H54 (cell line): ENCODE measurements at regions not wholly inside any gene's neighbourhood (a gene's known extent, or its start where the extent isn't known, plus 50 kb on each side); places are given as distances from the start of the nearest gene placed in this dataset.

ENCODE experiments used
- DNase-seq: peaks from one replicate; pipeline ENCODE4 v3.0.0; 2011; ENCODE audit warnings: low spot score, mixed read lengths; ENCODE audit not compliant: insufficient read length
- FAIRE-seq: peaks from 3 replicates; lab custom pipeline; 2011; peaks lifted over from hg19 to GRCh38; lab: Jason Lieb, UNC
- POLR2A ChIP-seq: IDR thresholded peaks from 2 replicates; pipeline ENCODE4 v1.6.1; 2011; ENCODE audit warnings: low read depth, mild to moderate bottlenecking, low read length

DNA sequence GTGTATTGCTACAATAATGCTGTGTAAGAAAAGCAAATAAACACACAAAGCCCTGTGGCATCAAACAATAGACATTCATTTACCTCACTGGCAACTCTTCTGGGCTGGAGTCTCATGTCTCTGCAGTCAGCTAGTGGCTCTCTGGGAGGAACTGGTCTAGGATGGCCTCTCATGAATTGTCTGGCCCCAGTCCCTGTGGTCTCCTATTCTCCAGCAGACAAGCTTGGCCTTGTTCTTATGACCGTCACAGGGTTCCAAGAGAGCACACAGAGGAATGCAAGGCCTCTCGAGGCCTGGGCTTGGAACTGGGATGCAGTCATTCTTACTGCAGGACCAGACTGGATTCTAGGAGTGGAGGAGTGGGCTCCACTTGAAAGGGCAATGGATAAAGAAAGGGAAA is 141.2 kb upstream of the NTM start:
- TF ChIP-seq POLR2A: no peak
- DNase-seq (no peak), FAIRE-seq (no peak)

DNA sequence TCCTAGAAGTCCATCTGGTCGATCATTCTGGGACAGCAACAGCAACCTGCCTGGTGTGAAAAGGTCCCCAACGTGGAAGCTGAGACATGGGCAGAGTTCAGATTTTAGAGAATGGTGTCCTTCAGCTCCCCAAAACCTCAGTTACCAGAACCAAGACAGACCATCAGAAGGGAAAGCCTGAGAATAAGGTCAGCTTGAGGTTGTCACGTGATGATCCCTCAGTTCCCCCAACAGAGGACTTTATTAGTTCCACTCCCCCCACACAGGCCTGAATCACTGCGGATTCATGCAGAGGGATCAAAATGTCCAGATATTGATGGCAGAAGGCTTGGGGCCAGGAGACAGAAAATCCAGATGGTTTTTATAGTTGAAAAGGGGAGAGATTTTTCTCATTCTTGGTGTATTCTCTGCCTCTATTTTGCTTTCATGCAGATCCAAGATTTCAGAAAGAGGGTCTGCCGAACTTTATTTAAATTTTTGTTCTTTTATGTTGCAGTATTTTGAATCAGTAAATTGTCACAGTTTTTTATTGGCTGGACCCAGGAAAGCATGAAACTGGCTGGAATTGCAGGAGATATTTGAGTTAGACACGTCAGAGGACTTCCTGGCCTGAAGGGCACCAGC is 139.0 kb upstream of the NTM start:
- no peak for DNase-seq
- no peak for TF ChIP-seq POLR2A
- no peak for FAIRE-seq

DNA sequence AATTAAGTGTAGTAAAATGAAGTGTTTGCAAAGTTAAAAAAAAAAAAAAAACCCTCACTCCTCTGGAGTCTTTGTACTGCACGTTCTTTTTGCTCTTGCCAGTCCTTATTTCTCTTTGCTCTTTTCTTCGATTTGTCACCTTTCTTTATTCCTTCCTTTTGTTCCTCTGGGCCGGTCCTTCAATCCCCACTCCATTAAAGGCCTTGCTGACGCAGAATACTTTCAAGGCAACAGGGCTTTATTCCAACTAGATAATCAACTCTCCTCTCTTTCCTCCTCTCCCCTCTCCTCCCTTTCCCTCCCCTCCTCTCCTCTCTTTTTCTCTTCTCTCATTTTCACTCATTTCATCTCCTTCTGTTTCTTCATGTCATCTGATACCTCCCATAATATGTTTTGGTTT is 138.2 kb upstream of the NTM start:
- FAIRE-seq (no peak), DNase-seq (no peak)
- TF ChIP-seq POLR2A: no peak

DNA sequence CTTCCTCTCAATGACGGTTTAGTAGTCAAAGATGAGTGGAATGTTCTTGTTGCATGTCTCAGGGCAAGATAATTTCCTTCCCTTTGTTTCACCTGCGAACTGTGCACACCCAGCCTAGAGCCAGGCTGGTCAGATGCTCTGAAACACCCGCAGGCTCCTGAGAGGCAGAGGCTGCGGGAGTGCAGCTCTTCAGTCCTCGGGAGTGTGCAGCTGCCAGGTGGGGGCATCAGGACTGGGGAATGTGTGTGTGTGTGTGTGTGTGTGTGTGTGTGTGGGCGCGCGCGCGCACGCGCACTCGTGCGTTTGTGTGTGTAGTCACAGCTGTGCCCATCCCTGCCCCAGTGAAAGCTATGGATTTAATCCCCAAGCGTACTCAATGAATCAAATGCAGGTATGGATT is 136.2 kb upstream of the NTM start:
- no peak for TF ChIP-seq POLR2A
- FAIRE-seq: no peak
- no peak for DNase-seq

DNA sequence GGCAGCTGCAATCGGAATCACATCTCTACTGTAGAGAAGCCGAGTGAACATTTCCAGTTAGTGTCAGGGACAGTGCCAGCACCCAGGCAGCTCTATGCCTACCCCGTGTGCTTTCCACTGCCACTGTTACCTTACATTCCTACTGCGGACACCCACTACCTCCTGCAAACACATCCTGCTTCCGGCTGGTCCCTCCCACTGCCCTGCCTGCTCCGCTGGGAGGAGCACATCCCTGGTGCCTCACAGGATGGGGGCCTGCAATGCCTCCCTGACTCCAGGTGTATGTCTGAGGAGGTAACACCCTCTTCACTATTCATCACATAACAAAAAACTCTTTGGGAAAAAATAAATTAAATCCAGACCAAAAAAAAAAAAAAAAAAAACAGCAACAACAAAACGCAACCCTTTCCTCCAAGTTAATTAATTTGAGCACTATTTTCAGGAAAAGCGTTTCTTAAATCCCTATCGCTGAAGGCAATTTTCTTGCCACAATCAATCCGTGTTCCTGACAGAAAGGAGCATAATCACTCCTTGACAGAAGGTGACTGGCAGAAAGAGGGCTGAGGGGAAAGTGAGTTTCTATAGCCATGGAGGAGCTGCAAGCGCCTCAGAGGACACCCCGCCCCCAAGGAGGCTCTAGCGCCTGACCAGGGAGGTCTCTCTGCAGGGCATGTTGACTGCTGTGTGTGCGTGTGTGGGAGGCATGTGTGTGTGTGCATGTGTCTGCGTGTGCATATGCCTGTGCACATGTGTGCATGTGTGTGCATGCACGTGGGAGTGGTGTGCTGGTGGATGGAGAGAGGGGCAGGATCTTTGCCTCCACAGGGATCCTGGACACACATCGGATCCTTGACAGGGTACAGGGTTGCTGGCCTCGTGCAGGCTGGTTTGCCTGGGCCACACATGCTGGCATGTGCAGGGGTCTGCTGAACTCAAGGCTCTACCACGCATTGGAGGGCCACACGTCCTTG is 134.8 kb upstream of the NTM start:
- no peak for FAIRE-seq
- DNase-seq: no peak
- no peak for TF ChIP-seq POLR2A

DNA sequence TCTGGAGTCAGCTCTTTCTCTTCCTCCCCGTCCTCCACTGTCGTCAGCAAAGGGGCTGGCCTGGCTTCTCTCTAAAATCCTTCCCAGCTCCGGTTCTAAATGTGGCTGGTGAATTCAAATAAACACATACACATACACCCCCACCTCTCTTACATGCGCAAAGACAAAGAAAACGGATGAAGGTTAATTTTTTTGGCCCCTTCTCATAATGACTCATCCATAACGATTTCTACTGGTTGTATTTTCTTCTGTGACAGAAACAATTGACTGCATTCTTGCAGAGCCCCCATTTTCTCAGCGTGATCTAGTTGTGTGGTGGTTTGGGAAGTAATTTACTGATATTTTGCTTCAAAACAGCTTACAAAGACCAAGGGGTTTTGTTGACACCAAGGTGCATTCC is 130.0 kb upstream of the NTM start:
- no peak for TF ChIP-seq POLR2A
- no peak for DNase-seq
- FAIRE-seq: no peak

DNA sequence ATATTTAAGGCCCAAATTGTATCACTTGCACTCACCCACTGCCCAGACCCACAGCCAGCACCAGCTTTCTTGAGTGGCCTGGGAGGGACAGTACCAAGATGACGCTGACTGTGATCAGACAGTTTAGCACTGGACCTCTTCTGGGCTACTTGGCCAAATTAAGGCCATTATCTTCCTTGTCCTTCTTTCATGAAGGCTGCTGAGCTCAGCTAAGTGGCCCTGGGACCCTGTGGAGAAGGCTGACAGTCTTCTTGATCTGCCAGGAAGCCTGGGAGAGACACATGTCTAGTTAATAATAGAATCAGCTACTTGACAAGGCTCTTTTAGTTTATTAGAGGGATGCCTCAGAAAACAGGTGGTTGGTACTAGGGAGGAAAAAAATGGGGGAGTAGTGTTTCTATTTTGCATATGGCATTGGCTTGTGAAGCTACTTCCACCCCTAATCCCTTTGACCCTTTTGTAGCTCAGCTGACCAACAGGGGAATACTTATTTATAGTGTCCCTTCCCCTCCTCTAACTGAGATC is 127.9 kb upstream of the NTM start:
- no peak for TF ChIP-seq POLR2A
- no peak for FAIRE-seq
- no peak for DNase-seq

DNA sequence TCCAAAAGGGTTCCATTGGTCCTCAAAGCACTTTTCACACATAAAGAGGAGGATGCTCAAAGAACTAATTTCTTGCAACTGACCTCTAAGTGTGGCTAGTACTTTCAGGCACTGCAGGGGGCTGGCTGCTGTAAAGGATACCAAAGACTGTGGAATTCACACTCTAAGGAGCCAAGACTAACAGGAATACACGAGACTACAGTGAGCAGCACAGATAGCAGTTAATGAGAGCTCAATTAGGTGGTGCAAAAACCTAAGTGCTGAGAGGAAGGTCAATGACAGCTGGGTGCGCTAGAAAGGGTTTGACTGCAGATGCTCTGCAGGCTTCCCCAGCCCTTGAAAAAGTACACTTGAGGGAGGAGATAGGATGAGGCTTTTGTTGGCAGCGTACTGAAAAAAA is 124.3 kb upstream of the NTM start:
- no peak for TF ChIP-seq POLR2A
- no peak for DNase-seq
- no peak for FAIRE-seq

DNA sequence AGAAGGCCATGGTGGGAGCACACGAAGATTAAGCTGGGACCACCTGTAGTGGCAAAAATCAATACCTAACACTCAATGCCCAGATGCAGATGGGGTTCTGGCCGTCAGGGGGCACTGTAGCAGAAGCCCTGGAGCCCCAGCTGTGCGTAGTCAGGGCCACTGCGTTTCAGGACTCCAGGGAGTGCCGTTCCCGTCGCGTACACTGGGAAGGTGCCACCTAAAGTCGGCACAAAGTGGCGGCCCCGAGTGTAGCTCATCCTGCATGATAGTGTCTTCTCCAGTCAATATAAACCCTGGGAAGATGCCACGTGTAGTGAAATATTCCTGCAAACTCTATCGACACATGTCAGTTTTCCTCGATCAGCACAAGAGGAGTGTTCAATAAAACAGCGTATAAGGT is 123.8 kb upstream of the NTM start:
- TF ChIP-seq POLR2A: no peak
- DNase-seq (no peak), FAIRE-seq (no peak)

DNA sequence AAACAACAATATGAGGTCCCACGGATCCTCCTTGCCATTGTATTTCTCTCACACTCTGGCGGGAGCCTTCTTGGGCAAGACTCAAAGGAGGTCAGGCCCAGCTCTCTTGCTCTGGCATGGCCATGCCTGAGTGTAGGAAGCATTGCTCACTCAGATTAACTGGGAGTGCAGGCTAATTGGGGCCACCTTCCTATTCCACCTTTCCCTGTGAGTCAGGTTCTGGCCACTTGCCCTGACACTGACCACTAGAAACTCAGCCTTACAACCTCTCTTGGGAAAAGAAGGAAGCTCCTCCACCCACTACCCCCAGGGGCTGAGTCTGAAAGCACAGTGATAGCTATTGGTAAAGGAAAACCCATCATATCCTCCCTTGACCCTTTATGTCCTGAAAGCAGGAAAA is 121.8 kb upstream of the NTM start:
- FAIRE-seq: no peak
- no peak for TF ChIP-seq POLR2A
- DNase-seq: no peak

DNA sequence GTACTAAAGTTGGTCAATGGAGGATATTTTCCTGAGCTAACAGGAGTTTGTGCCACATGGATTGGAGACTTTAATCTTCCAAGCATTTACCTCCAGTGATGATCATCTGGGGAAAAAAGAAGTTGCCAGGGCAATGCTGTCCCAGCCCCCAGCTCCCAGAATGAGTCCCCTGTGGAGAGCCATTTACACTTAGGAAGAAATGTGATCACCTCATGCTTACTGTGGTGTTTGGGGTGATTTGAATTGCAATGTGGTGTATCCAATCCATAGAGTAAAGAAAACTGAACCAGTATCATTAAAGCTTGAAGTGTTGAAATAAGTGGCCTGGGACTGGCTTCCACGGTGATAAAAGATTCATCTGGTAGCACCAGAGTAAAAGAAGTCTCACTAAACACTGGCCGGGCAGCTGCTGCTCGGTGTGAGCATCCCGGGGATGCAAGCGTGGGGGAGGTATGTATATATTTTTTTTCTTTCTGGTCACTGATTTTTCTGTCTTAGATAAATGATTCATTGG is 117.2 kb upstream of the NTM start:
- TF ChIP-seq POLR2A: no peak
- FAIRE-seq (no peak), DNase-seq (no peak)

DNA sequence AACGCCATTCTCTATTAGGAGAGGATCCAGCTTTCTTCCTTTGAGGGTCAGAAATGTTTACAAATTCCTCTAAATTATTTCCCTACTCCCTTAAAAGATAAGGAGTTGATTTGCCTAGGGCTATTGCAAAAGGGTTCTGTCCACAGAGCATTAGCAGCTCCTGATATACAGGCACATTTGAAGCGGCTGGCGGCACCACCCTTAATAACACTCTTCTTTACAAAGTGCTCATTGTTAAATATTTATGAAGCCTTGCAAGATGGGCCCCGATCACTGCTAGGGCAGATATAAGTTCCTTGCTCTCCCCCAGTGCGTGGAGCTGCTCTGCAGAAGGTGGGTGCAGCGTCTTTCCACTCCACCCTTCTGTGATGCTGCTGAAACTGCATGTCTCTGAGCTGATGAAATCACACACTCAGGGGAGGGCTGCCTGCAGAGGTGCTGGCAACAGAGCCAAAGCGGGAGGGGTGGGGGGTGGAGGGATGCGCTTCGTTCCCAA is 116.7 kb upstream of the NTM start:
- no peak for DNase-seq
- no peak for TF ChIP-seq POLR2A
- no peak for FAIRE-seq

DNA sequence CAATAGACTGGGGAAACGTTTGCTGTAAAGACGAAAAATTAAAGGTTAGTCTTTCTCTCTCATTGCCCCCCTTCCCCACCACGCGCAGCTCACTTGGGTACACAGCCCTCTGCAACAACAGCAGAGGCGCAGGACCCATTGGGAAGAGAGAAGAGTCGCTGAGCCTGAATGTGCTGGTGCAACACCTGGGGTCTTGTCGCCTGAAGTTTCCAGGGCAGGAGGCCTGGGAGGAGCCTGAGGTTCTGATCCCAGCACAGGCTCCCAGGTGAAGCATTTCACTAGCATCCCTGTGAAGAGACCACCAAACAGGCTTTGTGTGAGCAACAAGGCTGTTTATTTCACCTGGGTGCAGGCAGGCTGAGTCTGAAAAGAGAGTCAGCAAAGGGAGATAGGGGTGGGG is 116.2 kb upstream of the NTM start:
- FAIRE-seq (no peak), DNase-seq (no peak)
- TF ChIP-seq POLR2A: no peak

DNA sequence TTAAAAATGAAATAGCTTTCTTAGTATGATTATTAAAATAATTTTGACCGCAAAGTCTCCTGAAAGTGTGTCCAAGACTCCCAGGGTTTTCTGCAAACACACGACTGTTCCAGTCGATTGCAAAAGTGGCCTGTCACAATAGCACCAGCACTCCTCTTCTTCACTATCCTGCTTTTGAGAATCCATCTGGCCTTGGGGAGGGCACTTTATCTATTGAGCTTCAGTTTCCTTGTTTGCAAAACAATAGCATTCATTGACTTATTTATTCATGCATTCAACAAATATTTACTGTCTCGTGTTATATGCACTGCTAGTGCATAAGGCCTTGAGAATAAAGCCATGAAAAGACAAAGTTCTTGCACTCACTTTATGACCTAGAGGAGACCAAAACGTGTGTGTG is 96.2 kb upstream of the NTM start:
- no peak for TF ChIP-seq POLR2A
- FAIRE-seq (no peak), DNase-seq (no peak)
